NCI-H1092 (cell line): ENCODE measurements at regions not wholly inside any gene's neighbourhood (a gene's known extent, or its start where the extent isn't known, plus 50 kb on each side); places are given as distances from the start of the nearest gene placed in this dataset.

Experiments
- DNase-seq: peaks from one replicate; lab custom pipeline; 2025; lab: John Stamatoyannopoulos, UW

DNA sequence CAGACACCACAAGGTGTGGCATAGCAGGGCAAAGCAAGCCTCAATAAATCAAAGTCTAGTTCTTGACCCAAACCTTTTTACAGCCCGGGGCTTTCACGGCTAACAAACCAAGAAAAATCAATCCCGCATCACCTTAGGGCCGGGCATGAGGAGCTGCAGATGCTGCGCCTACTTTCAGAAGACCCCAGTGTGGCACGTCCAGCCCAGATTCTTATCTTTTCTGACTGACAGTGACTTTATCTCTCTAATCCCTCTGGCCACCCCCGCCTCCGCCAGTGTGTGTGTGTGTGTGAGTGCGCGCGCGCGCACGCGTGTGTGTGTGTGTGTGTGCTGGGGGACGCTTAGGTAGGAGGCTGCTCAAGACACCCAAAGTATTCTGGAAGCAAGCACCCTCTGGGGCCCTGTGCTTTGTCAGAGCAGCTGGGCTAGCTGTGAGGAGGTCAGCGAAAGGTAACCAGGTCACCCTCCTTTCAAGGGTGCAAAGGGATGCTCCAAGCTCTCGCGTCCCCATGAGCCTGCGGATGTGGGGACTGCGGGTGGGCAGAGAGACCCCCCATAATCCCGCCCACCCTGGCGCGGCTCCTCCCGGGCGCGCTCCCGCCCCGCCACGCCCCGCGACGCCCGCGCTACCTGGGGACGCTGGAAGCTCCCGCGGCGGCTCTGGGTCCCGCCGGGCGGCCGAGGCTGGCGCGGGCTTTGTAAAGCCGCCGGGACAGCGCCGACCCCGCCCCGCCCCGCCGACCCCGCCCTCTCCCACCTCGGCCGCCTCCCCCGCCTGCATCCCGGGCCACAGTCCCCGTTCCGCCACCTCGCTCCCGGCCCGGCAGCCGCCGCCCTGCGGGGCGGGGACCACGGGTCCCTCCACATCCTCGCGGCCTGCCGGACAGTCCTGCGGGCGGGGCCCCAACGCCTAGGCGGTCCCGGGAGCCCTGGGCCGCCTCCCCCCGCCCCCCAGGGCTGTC lies 57.1 kb upstream of the RHOBTB1 start:
- no peak for DNase-seq

DNA sequence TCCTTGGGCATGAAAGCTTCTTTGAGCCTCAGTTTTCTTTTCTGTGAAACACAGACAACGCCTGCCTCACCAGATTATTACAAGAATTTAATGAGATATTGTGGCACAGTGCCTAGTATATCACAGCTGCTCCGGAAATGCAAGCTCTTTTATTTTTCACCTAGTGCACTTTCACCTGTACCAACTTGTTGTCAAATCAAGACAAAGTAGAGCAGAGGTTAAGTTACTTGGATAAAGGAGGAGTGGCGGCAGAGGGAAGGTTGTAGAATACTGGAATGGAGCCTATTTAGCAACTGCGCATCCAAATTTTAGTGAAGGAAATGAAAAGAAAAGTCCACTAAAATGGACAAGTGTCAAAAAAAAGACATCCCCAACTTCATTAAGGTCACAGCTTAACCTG lies 54.9 kb upstream of the RHOBTB1 start:
- no peak for DNase-seq

DNA sequence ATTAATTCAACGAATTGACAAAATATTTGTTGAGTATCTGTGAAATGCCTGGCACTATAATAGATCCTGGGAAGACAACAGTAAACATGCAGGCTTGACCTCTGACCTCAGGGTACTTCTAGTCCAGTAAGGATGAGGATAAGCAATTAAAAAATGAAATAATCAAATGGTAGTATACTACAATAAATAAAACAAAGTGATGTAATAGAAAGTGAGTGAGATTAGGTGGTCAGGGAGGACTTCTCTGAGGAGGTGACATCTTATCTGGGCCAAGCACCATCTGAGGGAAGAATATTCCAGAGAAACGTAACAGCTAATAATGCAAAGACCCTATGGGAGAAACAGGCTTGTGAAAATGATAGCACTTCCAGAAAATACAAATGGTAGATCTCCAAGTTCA lies 50.1 kb upstream of the RHOBTB1 start:
- no peak for DNase-seq
